ENCODE measurements at regions not wholly inside any gene's neighbourhood (a gene's known extent, or its start where the extent isn't known, plus 50 kb on each side); places are given as distances from the start of the nearest gene placed in this dataset.

DNA sequence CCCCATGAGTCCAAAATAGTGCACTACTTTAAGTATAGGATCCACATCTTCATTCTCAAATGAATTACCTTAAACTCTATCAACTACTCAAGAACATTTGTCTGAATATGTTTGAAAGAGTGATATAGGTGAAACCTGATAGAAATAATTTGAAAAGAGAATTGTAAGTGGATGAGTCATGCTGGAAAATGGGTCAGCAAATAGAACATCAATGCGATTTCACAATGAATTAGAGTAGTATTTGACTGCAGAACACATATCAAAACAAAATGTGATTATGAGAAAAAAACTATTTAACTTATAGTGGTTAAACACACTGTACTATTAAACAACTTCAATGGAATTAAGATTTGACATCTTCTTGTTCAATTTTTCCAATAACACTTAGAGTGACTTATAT lies 300.6 kb upstream of the KLHL1 start:
- DNase-seq (ENCODE audit: low read depth): no peak
- no peak overlapping the region for H3K4me3 ChIP-seq (ENCODE audit: low read depth, low read length)
- TF ChIP-seq, protein P1, sequence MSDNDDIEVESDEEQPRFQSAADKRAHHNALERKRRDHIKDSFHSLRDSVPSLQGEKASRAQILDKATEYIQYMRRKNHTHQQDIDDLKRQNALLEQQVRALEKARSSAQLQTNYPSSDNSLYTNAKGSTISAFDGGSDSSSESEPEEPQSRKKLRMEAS (IDR thresholded peaks at IDR 0.05; ENCODE audit: low read depth, low read length): no peak
- TF ChIP-seq POLR2A (IDR thresholded peaks at IDR 0.05; ENCODE audit: extremely low read depth, insufficient read length) (no peak), MYC (IDR thresholded peaks at IDR 0.05; ENCODE audit: low read depth, low read length) (no peak)
- TF ChIP-seq, protein P2, sequence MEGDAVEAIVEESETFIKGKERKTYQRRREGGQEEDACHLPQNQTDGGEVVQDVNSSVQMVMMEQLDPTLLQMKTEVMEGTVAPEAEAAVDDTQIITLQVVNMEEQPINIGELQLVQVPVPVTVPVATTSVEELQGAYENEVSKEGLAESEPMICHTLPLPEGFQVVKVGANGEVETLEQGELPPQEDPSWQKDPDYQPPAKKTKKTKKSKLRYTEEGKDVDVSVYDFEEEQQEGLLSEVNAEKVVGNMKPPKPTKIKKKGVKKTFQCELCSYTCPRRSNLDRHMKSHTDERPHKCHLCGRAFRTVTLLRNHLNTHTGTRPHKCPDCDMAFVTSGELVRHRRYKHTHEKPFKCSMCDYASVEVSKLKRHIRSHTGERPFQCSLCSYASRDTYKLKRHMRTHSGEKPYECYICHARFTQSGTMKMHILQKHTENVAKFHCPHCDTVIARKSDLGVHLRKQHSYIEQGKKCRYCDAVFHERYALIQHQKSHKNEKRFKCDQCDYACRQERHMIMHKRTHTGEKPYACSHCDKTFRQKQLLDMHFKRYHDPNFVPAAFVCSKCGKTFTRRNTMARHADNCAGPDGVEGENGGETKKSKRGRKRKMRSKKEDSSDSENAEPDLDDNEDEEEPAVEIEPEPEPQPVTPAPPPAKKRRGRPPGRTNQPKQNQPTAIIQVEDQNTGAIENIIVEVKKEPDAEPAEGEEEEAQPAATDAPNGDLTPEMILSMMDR (IDR thresholded peaks at IDR 0.05; ENCODE audit: low read depth, low read length): no peak

DNA sequence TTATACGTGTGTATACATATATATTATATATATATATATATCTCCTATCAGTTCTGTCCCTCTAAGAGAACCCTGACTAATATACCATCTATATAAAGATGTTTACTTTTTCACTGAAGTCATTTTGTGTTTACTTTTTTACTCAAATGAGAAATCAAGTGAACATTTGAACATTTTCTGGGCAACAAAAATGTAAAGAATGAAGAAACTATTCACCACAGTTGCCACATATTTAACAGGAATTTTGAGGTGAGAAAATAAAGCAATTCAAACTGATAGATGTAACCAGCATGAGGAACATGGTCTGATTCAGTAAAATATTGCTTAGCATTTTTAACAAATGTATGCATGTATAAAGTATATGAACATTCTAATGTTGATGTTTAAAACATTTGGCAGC lies 299.2 kb upstream of the KLHL1 start:
- H3K4me3 ChIP-seq (ENCODE audit: low read depth, low read length): no peak overlapping the region
- no peak for DNase-seq (ENCODE audit: low read depth)
- TF ChIP-seq, protein P1 (IDR thresholded peaks at IDR 0.05; ENCODE audit: low read depth, low read length): no peak
- no peak for TF ChIP-seq POLR2A (IDR thresholded peaks at IDR 0.05; ENCODE audit: extremely low read depth, insufficient read length)

DNA sequence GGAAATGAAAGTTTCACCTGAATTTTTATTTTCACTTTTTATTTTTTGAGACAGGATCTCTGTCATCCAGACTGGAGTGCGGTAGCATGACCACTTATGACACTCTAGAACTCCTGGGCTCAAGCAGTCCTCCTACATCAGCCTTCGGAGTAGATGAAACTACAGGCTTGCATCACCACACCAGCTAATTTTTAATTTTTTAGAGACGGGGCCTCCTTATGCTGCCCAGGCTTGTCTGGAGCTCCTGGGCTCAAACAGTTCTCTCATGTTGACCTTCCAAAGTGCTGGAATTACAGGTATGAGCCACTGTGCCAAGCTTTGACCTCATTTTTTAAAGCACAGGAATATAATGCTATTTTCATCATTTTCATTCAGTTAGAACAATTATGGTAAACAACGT lies 297.0 kb upstream of the KLHL1 start:
- no peak overlapping the region for H3K4me3 ChIP-seq (ENCODE audit: low read depth, low read length)
- TF ChIP-seq, protein P1 (IDR thresholded peaks at IDR 0.05; ENCODE audit: low read depth, low read length): no peak
- no peak for TF ChIP-seq MYC (IDR thresholded peaks at IDR 0.05; ENCODE audit: low read depth, low read length)
- TF ChIP-seq, protein P2 (IDR thresholded peaks at IDR 0.05; ENCODE audit: low read depth, low read length): no peak
- TF ChIP-seq POLR2A (IDR thresholded peaks at IDR 0.05; ENCODE audit: extremely low read depth, insufficient read length): no peak
- no peak for DNase-seq (ENCODE audit: low read depth)

DNA sequence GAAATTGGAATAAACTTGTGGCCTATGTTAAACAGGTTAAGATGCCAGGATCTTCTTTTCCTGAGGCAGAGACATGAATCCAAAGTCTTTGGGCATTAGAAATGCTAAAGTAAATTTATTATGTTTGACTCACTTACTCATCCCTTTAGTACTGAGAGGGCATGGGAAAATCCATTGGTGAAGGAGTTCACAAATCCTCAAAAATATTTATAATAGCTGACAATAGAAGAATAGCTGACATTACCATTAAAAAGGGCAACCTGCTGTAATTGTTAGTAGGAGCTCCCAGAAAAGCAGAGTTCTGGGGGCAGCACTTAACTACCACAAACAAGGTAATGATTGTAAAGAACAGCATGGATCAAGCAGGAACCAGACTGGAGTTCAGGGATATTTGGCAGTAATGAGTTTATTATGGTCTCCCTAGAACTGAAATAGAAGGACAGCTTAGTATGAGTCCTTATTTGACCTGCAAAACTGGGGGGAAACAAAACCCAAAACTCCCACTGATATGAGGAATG lies 285.8 kb upstream of the KLHL1 start:
- TF ChIP-seq POLR2A (IDR thresholded peaks at IDR 0.05; ENCODE audit: extremely low read depth, insufficient read length) (no peak), MYC (IDR thresholded peaks at IDR 0.05; ENCODE audit: low read depth, low read length) (no peak)
- TF ChIP-seq, protein P1 (IDR thresholded peaks at IDR 0.05; ENCODE audit: low read depth, low read length): no peak
- TF ChIP-seq, protein P2 (IDR thresholded peaks at IDR 0.05; ENCODE audit: low read depth, low read length): no peak
- no peak overlapping the region for H3K4me3 ChIP-seq (ENCODE audit: low read depth, low read length)
- no peak for DNase-seq (ENCODE audit: low read depth)

DNA sequence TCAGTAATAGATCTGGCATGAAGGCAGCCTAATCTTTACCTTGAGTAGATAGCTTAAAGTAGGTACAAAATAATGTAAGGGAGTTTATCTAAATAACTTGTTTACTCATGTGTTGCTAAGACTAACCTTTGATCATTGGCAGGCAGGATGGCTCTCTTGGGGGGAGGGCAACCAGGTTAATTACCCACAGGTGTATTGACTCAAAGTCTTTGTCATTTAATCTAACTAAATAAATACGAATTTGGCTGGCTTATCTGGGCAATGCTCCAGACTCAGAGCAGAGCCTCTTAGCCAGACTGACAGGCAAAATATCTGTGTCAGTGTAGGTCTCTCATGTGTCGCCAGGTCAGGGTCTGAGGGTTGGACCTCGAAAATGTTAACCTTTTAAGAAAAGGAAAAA lies 283.4 kb upstream of the KLHL1 start:
- DNase-seq (ENCODE audit: low read depth): no peak
- TF ChIP-seq POLR2A (IDR thresholded peaks at IDR 0.05; ENCODE audit: extremely low read depth, insufficient read length) (no peak), MYC (IDR thresholded peaks at IDR 0.05; ENCODE audit: low read depth, low read length) (no peak)
- TF ChIP-seq, protein P2 (IDR thresholded peaks at IDR 0.05; ENCODE audit: low read depth, low read length): no peak
- TF ChIP-seq, protein P1 (IDR thresholded peaks at IDR 0.05; ENCODE audit: low read depth, low read length): no peak
- H3K4me3 ChIP-seq (ENCODE audit: low read depth, low read length): no peak overlapping the region

DNA sequence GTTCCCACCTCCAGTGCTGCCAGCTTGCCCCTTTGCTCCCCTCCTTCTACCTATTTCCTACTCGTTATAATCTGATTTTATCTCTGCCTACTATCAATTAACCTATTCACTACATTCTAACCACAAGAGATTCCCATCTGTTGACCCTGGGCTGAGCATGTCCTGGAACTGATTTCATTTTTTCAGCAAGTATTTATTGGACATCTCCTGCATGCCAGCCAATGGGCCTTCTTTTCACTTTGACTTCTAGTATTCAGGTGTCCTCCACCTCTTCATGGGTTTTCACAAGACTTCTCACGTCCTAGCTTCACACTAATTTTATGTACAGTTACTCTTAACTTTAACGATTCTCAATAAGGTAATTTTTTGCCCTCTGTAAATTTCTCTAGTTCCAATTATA lies 282.7 kb upstream of the KLHL1 start:
- TF ChIP-seq, protein P1 (IDR thresholded peaks at IDR 0.05; ENCODE audit: low read depth, low read length): no peak
- TF ChIP-seq MYC (IDR thresholded peaks at IDR 0.05; ENCODE audit: low read depth, low read length) (no peak), POLR2A (IDR thresholded peaks at IDR 0.05; ENCODE audit: extremely low read depth, insufficient read length) (no peak)
- TF ChIP-seq, protein P2 (IDR thresholded peaks at IDR 0.05; ENCODE audit: low read depth, low read length): no peak
- DNase-seq (ENCODE audit: low read depth): no peak
- H3K4me3 ChIP-seq (ENCODE audit: low read depth, low read length): no peak overlapping the region

All from NB4 (cell line).